ENCODE measurements at regions not wholly inside any gene's neighbourhood (a gene's known extent, or its start where the extent isn't known, plus 50 kb on each side); places are given as distances from the start of the nearest gene placed in this dataset.

DNA sequence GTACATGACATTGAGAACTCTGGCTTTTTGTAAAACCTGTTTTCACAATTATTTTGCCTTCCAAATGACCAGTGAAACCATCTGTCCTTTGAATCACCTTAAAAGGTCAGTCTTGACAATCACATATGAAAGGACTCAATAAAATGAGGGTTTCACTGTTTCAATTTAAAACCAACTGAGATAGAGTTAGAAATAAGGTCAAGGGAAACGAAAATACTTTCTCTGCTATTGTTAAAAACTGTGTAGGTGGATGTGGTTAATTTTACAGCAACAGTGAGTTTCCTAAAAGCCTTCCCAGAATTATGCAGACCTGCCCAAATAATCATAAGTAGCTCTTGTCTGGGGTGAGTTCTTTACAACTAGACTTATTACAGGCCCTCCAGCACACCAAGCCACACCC lies 839.9 kb downstream of the RAB28 start:
- Histone ChIP-seq H3K27ac (no peak overlapping the region), H3K9me3 (peaks cover 0 to 2% (median 0%) of the 10 kb centered on the region in 12 donors), H3K36me3 (no peaks in the 10 kb centered on the region), H3K4me1 (no peaks in the 10 kb centered on the region), H3K4me3 (no peak overlapping the region), H3K27me3 (no peaks in the 10 kb centered on the region)
- DNase-seq (no peak), ATAC-seq (no peak)
- intact Hi-C loops (cut with DNase I), result no loop called here
- TF ChIP-seq POLR2A (IDR thresholded peaks at IDR 0.05), result no peak
- TF ChIP-seq, protein P1, sequence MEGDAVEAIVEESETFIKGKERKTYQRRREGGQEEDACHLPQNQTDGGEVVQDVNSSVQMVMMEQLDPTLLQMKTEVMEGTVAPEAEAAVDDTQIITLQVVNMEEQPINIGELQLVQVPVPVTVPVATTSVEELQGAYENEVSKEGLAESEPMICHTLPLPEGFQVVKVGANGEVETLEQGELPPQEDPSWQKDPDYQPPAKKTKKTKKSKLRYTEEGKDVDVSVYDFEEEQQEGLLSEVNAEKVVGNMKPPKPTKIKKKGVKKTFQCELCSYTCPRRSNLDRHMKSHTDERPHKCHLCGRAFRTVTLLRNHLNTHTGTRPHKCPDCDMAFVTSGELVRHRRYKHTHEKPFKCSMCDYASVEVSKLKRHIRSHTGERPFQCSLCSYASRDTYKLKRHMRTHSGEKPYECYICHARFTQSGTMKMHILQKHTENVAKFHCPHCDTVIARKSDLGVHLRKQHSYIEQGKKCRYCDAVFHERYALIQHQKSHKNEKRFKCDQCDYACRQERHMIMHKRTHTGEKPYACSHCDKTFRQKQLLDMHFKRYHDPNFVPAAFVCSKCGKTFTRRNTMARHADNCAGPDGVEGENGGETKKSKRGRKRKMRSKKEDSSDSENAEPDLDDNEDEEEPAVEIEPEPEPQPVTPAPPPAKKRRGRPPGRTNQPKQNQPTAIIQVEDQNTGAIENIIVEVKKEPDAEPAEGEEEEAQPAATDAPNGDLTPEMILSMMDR (IDR thresholded peaks at IDR 0.05), result no peak
- WGBS, 4 donors, result 59 to 71% (median 61%) methylated on average over 1 of the region's 1 CpG

DNA sequence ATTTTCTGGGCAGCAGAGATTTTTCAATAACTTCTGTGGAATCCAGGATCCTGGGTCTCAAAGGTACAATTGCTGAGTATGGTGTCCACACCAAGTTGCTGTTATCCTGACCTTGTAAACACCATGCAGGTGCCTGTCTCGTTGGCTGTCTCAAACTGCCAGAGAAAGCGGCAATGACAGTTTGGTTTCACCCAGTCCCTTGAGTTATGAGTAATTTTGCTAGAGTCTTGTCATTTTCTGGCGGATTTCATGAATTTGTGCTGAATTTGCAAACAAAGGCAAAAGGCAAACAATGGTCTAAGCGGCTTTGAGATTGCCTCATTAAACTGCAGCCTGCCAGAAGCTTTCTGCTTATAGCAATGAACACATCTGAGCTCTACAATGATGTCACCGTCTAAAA lies 847.9 kb downstream of the RAB28 start:
- intact Hi-C loops (cut with DNase I), result loop anchor here in 9 of 10 donors (10.0 kb wide), 7 partner anchors 141 to 871 kb away; no protein-coding TSS in a partner anchor
- Histone ChIP-seq H3K4me3 (no peak overlapping the region), H3K4me1 (no peaks in the 10 kb centered on the region), H3K9me3 (peaks cover 0 to 6% (median 0%) of the 10 kb centered on the region in 12 donors), H3K27me3 (no peaks in the 10 kb centered on the region), H3K27ac (no peak overlapping the region), H3K36me3 (no peaks in the 10 kb centered on the region)
- no peak for DNase-seq
- WGBS, 4 donors, result 53 to 82% (median 67%) methylated on average over 5 of the region's 5 CpGs
- no peak for ATAC-seq
- no peak for TF ChIP-seq POLR2A (IDR thresholded peaks at IDR 0.05)
- TF ChIP-seq, protein P1 (IDR thresholded peaks at IDR 0.05), result no peak

DNA sequence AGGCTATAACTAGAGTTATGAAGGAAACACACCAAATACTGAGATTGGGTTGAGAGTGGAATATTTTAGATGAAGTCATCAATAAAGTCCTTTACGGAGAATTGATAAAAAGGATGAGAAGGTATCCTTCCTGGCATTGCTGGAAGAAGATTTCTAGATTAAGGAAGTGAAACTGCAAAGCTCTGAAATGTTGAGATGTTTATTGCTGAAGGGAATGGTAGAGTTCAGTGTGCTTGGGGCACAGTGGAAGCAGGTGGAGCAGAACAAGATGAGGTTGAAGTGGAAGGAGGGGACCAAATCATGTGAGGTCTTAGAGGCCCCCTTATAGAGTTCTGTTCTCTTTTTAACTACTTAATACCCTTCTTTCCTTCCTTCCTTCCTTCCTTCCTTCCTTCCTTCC lies 848.5 kb downstream of the RAB28 start:
- DNase-seq, result no peak
- intact Hi-C loops (cut with DNase I), result loop anchor here in 9 of 10 donors (10.0 kb wide), 7 partner anchors 141 to 871 kb away; no protein-coding TSS in a partner anchor
- no peaks in the 10 kb centered on the region for H3K27me3 ChIP-seq
- TF ChIP-seq POLR2A (IDR thresholded peaks at IDR 0.05), result no peak
- TF ChIP-seq, protein P1 (IDR thresholded peaks at IDR 0.05), result no peak
- no peak for ATAC-seq
- H3K4me3 ChIP-seq, result no peak overlapping the region
- no peaks in the 10 kb centered on the region for H3K36me3 ChIP-seq
- no peak overlapping the region for H3K27ac ChIP-seq
- WGBS, 4 donors, result 63 to 71% (median 69%) methylated on average over 1 of the region's 1 CpG
- H3K9me3 ChIP-seq, result peaks cover 0 to 6% (median 0%) of the 10 kb centered on the region in 12 donors
- no peaks in the 10 kb centered on the region for H3K4me1 ChIP-seq

DNA sequence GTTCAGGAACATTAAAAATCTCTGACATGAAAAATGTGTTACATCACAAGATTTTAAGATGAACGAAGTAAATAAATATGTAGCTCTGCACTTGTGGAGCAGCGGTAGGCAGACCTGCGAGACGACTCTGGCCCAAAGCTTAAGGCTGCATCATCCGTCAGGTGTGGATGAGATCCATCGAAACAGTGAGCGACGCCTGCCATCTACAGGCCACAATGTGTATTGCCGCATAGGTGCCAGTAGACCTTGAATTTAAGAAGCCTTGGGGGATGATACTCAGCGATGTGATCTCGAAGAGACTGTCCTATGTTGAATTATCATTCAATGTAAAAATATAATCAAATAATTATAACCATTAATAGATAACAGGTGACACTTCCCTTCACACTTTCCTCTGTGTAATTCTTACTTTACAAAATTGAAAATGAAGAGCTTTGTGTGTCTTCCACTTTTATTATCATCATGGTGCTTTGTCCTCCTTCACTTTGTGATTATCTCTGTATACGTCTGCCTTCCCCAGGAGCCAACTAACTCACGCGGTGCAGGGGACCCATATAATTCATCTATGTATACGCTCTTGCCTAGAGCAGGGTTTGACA lies 851.0 kb downstream of the RAB28 start:
- ATAC-seq (peak; percentile 79 to 91 (median 89)), DNase-seq (peak; percentile 62 to 75 (median 69))
- H3K4me3 ChIP-seq, result no peak overlapping the region
- H3K36me3 ChIP-seq, result no peaks in the 10 kb centered on the region
- 8 to 11% (median 10%) methylated on average over 15 of the region's 15 CpGs for WGBS, 4 donors
- TF ChIP-seq, protein P1 (IDR thresholded peaks at IDR 0.05), result peak; percentile 76 to 93 (median 85)
- no peak for TF ChIP-seq POLR2A (IDR thresholded peaks at IDR 0.05)
- peaks cover 0 to 6% (median 0%) of the 10 kb centered on the region in 12 donors for H3K9me3 ChIP-seq
- no peak overlapping the region for H3K27ac ChIP-seq
- H3K4me1 ChIP-seq, result no peaks in the 10 kb centered on the region
- intact Hi-C loops (cut with DNase I), result loop anchor here (2.0 to 10.0 kb wide), 11 partner anchors 138 to 868 kb away; no protein-coding TSS in a partner anchor
- no peaks in the 10 kb centered on the region for H3K27me3 ChIP-seq

Data from heart left ventricle (tissue), 16 donors.